Left ventricle myocardium inferior (tissue), 1 donor: ENCODE measurements at regions not wholly inside any gene's neighbourhood (a gene's known extent, or its start where the extent isn't known, plus 50 kb on each side); places are given as distances from the start of the nearest gene placed in this dataset.
"Not testable (repeated sequence)": the region's sequence is repeated elsewhere in the genome, so short reads cannot be mapped to it uniquely, and the experiment has no call there.

ENCODE experiments used
- DNase-seq: peaks from one replicate; pipeline ENCODE4 v3.0.0-alpha.2; 2020
- H3K27ac ChIP-seq: fragments of 200-600 bp; replicated peaks from 2 replicates; pipeline ENCODE4 v1.8.0; 2021
- H3K27me3 ChIP-seq: fragments of 200-600 bp; 2 replicates; pipeline ENCODE4 v1.8.0; 2021; ENCODE audit warnings: low read depth
- H3K36me3 ChIP-seq: fragments of 200-600 bp; 2 replicates; pipeline ENCODE4 v1.8.0; 2021
- H3K4me1 ChIP-seq: fragments of 200-600 bp; 2 replicates; pipeline ENCODE4 v1.8.0; 2021
- H3K4me3 ChIP-seq: fragments of 200-600 bp; 2 replicates; pipeline ENCODE4 v1.8.0; 2021; ENCODE audit warnings: mild to moderate bottlenecking, moderate library complexity
- H3K9me3 ChIP-seq: fragments of 200-600 bp; replicated peaks from 2 replicates; pipeline ENCODE4 v1.8.0; 2021
- intact Hi-C: fragments of 100-400 bp; cut with micrococcal nuclease; formaldehyde crosslinking; loops from one replicate; pipeline ENCODE4 v1.11.0; 2022
- TF ChIP-seq, protein P1 (sequence below): fragments of 200-600 bp; IDR thresholded peaks from 2 replicates; pipeline ENCODE4 v1.8.0; 2021; ENCODE audit warnings: antibody characterized with exemption, mild to moderate bottlenecking, borderline replicate concordance
- donor health status: DM: no; HTN: yes; CAD: no; lungs with severe emphysema.

DNA sequence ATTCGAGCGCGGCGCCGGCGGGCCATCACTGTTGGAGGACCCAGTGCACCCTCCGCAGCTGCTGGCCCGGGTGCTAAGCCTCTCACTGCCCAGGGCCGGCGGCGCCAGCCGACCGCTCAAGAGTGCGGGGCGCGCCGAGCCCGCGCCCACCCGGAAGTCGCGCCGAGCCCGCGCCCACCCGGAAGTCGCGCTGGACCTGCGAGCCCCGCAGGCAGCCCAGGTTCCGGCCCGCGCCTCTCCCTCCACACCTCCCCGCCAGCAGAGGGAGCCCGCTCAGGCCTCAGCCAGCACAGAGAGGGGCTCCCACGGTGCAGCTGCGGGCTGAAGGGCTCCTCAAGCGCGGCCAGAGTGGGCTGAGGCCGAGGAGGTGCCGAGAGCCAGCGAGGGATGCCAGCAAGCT is 170.8 kb downstream of the GTF2H2C_2 start:
- peak overlapping the region; percentile 53 for H3K4me3 ChIP-seq
- H3K4me1 ChIP-seq, intact Hi-C loops, H3K27me3 ChIP-seq, H3K36me3 ChIP-seq, H3K9me3 ChIP-seq: not testable (repeated sequence)
- DNase-seq = peak; percentile 48
- peak overlapping the region; percentile 58 for H3K27ac ChIP-seq
- TF ChIP-seq, protein P1, sequence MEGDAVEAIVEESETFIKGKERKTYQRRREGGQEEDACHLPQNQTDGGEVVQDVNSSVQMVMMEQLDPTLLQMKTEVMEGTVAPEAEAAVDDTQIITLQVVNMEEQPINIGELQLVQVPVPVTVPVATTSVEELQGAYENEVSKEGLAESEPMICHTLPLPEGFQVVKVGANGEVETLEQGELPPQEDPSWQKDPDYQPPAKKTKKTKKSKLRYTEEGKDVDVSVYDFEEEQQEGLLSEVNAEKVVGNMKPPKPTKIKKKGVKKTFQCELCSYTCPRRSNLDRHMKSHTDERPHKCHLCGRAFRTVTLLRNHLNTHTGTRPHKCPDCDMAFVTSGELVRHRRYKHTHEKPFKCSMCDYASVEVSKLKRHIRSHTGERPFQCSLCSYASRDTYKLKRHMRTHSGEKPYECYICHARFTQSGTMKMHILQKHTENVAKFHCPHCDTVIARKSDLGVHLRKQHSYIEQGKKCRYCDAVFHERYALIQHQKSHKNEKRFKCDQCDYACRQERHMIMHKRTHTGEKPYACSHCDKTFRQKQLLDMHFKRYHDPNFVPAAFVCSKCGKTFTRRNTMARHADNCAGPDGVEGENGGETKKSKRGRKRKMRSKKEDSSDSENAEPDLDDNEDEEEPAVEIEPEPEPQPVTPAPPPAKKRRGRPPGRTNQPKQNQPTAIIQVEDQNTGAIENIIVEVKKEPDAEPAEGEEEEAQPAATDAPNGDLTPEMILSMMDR = peak; percentile 38
